NCI-H1930 (cell line): ENCODE measurements at regions not wholly inside any gene's neighbourhood (a gene's known extent, or its start where the extent isn't known, plus 50 kb on each side); places are given as distances from the start of the nearest gene placed in this dataset.

Source experiments
- DNase-seq, 2 experiments: peaks; one replicate each; lab custom pipeline; 2025; lab: John Stamatoyannopoulos, UW

DNA sequence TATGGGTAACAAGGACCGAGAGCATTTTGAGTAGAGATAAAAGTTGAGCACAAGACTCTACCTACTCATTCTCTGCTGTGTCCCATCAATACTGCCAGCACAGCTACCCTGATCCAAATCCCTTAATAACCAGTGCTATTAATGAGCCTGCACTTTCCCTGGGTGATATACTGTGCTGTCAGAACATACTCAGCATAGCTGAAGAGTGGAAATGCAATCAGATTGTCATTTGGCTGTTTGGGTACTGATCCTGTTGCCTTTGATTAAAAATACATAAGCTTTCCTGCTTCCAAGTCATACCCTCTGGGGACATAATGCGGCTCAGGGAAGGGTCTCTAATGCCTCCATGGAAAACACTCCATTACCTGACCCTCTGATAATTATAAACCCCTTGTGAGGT, 917.5 kb downstream of the SQOR start:
- no peak for DNase-seq

DNA sequence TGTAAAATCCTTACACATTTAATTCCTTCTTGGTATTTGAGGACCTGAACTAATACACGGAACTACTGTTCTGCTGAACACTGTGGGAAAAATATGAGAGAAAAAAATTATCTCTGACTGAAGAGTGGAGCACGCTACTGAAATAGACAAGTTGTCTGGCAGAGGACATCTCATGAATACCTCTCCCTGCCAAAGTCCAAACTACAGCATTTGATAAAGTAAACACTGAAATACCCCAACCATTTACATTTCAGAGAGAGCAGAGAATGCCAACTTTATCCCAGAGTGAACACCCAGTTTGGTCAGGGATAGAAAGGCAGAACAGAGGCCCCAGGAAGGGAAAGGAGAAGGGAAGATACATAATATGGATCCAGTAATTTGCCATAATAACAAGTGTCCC, 920.7 kb downstream of the SQOR start:
- DNase-seq: no peak

DNA sequence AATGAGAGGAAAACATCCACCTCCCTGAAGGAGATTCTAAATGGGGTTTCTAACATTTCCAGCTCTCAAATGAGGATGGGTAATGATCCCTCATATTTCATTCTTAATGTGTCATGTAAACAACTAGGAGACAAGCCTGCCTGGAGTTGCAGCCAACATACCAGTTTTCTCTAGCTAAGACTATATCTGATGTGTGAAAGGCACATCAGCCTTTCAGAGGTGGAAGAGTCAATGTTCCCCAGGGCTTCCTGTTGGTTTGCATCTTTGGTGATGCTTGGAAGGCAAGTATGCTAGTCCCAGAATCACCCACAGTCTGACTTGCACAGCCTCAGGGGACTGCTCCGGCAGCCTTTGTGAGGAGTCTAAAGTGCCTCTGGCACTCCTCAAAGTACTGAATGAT, 921.2 kb downstream of the SQOR start:
- no peak for DNase-seq

DNA sequence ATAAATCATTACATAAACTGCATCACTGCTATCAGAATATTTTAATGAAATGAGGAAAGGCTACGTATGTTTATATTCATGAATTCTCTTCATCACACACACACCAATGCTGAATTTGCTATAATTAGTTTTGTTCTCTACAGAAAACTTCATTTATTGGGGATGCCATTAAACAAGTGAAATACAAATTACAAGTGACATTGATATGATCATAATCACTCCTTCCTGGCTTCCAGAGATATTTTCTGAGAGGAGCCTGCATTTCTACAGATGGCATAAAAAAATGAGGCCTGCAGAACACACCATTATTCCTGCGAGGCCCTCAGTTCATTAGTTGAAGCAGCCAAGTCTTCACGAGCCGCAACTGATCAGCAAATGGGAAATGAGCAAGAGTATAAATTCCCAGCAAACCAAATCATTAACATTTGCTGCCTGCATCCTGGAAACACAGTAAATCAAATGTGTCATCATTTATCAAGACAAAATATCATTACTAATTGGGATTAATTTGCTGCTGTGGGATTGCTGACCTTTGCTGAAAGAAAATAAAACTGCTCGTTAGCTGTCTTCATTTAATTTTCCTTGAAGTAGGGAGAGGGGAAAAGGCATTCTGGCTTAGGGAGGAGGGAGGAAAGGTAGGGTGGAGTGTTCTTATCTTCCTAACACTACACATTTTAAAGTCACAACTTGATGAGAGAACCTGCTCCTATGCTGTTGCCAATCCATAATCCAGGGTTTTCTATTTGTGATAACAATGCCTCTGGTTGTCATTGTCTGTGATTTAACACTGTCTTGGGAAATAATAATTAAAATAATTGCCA, 921.9 kb downstream of the SQOR start:
- DNase-seq: no peak

DNA sequence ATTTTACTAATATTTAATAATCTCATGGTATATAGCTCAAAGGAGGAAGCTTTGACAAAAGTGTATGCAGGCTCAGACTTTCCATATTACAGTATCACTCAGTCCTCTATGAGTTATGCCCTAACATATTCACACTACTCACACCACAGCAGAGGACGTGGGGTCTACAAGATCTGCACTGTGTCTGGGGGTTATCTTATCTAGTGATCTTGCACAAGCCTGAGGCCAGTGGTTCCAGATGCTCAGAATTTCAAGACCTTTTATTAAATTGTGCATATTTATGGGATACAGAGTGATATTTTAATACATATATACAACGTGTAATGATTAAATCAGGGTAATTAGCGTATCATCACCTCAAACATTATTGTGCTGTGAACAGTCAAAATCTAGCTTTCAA, 933.1 kb downstream of the SQOR start:
- no peak for DNase-seq

DNA sequence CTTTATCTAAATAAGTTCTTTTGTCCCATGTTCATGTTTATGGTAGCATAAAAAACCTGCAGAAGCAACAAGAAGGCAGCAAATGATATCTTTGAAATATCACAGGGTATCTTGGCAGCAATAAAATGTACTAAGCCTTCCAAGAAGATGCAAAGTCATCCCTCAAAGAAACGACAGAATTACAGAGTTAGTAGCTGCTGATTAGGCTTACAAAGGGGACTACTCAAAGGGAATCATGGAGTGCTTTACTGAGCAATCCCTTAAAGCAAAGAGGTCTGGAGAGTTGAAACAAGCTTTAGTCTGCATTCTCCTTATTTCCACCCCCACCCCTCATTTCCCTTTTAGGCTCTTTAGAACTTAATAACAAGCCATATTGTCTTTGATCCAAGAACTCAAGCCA, 935.0 kb downstream of the SQOR start:
- no peak for DNase-seq

DNA sequence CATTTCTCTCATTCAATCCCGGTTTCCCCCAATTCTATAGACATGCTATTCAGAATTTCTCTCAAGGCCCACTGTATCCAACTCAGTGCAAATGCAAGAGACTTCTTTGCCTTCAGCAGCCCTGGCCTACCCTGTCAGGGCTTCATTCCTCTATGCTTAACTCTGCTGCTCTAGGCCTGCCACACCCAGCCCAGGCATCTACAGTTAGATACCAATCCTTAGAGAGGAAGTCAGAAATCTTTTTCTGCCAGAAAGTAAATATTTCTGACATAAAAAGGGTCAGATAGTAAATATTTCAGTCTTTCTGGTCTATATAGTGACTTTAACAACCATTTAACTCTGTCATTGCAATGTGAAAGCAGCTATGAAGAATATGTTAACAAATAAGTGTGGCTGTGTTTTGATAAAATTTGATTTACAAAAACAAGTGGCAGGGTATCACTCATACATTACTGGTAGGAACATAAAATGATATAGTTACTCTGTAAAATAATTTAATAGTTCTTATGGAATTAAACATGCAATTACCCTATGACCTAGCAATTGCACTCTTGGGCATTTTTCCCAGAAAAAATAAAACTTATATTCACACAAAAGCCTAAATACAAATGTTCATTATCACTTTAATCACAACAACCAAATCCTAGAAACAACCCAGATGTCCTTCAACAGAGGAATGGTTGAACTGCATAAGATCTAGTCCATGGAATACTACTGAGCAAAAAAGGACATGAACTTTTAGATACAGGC, 942.0 kb downstream of the SQOR start:
- DNase-seq: no peak

DNA sequence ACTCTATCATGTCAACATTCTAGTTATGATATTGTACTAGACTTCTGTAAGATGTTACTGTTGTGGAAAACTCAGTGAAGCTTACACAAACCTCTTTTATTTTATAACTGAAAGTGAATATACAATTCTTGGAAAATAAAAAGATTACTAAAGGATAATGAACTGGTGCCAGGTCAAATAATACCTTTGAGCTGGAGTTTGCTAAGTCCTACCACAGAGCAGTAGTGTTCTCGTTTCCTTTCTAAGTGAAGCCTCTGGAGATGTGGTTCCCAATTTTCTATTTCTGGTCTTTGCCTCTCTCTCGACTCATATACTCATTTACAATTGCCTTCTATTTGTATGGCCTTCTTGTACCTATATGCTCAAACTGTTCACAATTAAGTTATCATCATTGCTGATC, 942.9 kb downstream of the SQOR start:
- DNase-seq: no peak

DNA sequence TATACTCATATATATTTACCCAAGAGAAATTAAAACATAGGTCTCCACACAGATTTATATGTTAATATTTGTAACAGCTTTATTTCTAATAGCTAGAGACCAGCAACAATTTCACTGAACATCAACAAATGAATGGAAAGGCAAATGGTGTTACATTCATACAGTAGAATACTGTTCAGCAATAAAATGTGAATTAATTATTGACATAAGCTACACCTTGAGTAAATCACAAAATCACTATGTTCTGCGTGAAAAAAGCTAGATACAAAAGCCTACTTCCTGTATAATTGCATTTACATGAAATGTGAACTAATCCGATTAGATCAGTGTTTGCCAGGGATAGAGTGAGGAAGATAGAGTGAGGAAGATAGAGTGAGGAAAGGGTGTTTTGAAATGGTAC, 945.7 kb downstream of the SQOR start:
- DNase-seq: no peak

DNA sequence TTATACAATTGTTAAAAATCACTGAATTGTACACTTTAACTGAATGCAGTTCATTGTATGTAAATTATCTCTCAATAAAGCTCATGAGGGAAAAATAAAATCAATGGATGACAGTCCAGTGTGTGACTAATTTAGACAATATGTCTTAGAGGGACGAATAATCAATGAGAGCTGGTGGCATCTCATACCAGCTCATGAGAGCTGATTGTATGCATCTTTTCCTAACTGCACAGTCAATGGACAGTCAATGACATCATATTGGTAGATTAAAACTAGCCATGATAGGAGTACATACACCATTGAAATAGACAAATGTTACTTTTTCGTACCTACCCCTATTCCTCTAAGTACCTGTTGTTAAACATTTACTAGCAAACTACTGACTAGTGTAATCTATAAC, 946.1 kb downstream of the SQOR start:
- no peak for DNase-seq

DNA sequence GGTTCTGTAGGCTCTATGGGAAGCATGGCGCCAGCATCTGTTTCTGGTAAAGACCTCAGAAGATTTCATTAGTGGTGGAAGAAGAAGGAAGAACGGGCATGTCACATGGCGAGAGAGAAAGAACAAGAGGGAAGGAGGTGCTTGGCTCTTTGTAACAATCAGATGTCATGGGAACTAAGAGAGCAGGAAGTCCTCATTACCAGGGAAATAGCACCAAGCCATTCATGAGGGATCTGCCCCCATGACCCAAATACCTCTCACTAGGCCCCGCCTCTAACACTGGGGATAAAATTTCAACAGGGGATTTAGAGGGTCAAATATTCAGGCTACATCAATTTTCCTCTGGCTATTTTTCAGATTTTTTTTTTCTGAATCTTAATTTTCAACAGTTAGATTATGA, 954.3 kb downstream of the SQOR start:
- DNase-seq: no peak

DNA sequence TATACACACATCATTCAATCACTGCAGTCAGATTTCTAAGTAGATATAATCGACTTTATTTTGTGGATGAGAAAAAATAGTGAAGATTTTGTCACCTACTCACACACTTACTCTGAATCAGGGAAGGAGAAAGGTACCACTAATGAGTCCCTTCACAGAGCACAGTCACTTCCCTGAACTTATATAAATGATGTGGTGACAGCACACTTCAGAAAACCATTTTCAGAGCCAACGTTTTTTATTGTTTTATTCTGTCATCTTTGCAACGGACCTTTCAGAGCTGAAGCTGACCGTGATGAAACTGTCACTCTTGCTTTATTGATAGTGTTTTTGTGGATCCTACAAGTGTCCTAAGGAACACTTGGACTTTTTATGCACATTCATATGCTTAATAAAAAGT, 956.6 kb downstream of the SQOR start:
- DNase-seq: no peak

DNA sequence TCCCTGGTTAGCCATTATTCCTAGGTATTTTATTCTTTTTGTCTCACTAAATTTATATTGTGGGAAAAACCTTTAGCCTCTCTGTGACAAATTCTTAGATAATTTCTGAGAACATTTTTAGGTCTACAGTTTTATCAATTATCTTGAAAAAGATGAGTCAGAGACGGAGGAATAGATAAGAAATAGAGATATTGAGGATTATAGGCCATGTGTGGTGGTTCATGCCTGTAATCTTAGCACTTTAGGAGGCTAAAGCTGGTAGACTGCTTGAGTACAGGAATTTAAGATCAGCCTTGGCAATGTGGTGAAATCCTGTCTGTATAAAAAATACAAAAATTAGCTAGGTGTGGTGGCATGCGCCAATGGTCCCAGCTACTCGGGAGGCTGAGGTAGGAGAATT, 960.2 kb downstream of the SQOR start:
- no peak for DNase-seq

DNA sequence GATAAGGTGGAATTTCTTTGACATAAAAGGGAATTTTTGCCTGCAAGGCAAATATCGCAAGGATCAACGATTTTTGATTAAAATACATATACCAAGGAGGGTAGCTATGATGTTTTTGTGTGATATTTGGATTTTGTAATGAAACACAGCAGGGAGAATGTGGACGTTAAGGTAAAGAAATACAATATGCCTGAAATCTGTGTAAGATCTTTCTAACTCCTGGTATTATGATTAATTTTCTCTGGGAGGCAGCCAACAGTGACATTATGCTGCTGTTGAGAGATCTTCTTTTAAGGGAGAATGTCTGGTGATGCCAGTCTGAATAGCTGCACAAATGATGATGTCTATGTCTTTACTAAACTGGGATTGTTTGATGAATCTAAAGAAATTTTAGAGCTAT, 972.2 kb downstream of the SQOR start:
- no peak for DNase-seq

DNA sequence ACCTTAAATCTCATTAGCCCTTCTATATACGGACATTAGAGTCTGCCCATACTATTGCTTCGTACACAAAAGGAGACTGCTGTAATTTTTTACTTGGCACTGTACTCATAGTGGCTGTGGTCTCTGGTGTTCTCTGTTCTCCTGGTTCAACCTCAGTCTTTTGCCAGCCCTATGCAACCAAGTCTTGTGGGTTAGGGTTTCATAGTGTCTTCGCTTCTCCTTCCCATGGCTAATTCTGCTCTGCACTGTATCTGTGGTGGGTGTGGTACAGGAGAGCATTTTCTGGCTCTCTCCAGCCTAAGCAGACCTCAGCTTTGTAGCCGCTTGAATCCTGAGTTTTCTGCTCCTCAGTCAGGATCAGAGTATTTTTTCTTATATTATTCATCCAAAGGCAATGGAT, 981.2 kb downstream of the SQOR start:
- DNase-seq: no peak

DNA sequence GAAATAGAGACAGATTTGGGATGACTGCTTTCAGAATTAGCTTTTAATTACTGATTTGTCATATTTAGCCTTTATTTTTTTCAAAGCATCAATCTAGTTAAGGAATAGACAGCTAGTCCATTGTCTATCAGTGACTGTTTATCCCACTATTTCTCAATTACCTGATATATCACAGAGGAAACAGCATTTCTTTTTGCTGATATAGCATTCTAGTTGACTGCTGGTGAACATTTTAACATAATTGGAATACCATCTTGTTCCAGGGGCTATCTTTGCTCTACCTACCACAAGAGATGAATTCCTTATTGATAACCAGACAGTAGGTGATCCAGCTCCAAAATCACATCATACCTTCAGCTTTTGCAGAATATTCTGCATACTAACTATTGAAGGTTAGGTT, 982.7 kb downstream of the SQOR start:
- no peak for DNase-seq

DNA sequence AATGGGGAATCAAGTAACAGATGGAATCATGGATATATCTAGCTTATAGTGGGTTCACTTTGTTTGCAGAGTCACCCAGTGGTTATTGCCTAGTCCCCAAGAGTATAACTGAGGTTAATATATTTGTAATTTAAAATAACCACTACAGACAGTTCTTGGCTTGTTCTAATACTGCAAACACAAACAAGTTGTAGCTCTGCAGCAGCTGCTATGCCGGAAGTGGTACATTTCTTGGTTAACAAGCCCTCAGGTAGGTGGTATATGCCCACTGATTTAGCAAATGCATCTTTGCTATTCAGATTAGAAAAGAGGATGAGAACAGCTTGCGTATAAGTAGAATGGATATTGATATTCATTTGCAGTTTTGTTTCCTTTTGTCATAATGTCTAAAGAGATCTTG, 984.2 kb downstream of the SQOR start:
- no peak for DNase-seq

DNA sequence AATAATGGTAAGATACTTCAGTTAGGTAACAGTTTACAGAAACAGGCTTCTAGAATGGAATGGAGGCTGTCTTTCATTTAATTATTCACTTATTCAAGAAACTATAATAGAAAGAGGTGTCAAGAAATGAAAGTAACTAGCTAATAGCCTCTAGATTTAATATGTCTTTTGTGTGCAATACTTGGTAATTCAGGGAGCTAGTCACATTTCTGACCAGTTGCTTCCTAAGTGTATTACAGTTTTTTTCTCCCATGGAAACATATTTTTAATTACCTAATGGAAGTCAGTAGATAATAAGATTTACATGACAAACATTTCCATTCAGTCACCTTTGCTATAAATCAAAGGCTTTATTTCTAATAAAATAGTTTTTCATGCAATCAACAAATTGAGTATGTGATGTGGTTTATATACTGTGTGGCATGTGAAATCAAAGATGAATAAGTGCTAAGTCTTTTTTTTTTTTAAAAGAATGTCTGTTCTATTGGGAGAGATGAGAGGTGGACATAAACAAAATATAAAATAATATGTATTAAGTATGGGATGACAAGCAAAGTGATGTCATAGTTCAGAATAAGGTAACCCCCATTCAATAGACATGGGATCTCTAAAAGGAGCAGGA, 985.7 kb downstream of the SQOR start:
- DNase-seq: no peak

DNA sequence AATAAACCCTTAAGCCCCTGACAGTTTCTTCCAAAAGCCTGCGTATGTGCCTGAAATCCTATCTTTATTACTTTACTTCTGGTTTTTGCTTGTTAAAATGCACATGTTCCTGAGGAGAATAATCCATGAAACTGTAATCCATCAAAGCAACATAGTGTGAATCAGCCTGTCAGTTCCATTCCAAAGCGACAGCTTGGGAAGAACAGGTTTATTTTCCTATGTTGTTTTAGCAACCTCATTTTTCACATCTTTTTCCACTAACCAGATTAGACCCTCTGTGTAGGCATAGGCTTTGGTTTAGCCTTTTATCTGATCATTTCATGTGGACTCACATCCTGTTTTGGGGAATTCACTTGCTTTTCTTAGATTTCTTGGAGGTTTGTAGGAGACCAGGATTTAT, 988.0 kb downstream of the SQOR start:
- DNase-seq: no peak

DNA sequence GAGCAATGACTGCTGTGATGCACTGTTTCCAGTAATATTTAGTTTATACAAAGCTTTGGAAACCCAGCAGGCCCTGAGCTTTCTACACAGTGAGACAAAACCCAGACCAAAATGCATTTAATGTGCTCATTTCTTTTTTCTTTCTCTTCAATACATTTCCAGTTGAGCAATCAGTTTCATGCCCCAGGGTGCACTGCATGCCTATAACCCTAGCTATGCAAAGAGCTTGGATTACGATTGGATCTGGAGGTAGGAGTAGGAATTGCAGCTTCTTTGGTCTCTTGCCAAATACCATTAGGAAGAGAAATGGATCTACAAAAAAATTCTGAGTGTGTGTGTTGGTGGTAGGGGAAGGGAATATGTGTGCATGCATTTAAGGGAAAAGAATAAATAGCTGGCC, 1001.4 kb downstream of the SQOR start:
- no peak for DNase-seq

DNA sequence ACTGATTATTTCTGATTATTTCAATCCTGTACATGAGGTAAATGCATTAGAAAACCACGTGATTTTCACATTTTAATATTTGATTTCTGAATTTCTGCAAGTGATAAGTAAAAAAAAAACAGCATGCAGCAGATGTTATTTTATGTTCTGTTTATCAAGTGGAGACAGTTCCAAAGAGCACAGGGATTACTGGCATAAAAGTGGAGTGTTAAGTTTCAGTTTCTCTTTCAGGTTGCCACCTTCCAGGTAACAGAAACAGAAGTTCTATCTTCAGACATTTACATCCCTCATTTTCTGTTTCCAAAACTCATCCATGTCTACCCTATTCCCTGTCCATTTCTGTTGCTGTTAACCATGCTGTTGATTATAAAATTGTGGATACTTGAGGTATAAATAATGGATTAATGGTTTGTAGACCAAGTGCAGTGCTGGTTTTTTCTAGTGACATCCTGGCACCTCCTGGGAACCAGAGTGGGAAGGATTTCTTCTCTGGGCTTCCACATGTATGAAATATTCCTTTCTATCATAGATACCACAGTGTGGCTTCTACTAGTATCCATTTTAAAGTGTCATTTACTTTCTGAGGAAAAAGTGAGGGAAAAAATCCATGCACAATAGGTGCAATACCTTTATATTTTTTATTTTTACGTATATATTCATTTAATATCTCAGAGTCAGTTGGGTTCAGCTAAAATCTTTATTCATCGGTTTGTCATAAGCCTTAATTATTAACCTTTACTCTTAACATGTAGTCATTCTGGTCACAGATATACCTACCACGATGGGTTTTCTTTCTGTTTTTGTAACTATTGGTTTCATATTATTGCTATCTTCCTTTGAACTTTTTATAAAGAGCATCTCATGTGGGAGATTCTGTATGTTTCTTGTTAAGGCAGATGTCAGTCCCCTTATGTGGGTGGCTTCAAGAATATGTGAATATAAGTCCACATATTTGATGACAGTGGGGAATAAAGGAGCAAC, 1010.0 kb downstream of the SQOR start:
- no peak for DNase-seq

DNA sequence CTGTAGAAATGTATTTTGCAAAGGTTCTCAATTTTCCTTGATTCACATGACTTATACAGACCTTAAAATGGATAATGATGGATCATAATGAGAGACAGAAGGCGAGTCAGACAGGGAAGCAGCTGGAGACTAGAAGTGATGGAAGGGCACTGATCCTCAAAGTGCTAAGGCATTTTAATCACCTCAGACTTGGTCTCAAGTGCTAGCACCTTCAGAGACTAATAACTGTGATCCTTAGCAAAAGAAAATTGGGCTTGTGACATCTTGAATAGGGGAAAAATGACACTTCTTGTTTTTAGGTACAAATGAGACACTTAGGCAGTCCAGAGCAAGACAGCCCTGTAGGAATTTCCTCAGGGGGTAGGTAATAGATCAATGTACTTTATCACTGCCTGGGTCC, 1011.7 kb downstream of the SQOR start:
- DNase-seq: no peak
